Breast epithelium (tissue), 3 donors: ENCODE measurements at regions not wholly inside any gene's neighbourhood (a gene's known extent, or its start where the extent isn't known, plus 50 kb on each side); places are given as distances from the start of the nearest gene placed in this dataset.

ENCODE experiments used
- POLR2A ChIP-seq: fragments of 450-650 bp; IDR thresholded peaks from one replicate; pipeline ENCODE4 v1.6.1; 2016; ENCODE audit warnings: antibody characterized with exemption, mild to moderate bottlenecking, moderate library complexity
- TF ChIP-seq, protein P1 (sequence below), 3 donors: fragments of 450-650 bp; IDR thresholded peaks; one replicate each; pipeline ENCODE4 v1.5.1; 2016 to 2017; ENCODE audit warnings: antibody characterized with exemption in 3 of 3, mild to moderate bottlenecking in 3 of 3, moderate library complexity in 3 of 3

DNA sequence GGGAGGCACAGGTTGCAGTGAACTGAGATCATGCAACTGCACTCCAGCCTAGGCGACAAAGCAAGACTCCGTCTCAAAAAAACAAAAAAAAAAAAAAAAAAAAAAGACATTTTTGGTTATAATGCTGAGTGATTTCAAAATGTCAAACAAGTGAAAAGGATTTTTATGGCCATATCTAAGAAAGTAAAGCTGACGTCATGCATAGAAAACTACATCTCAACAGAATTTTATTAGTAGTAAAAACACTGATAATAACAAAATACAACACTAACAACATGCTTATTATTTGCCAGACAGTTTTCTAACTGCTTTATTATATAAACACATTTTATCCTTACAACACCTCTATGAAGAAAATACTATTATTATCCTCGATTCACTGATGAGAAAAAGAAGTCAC lies 833.0 kb upstream of the WWC1 start:
- TF ChIP-seq, protein P1, sequence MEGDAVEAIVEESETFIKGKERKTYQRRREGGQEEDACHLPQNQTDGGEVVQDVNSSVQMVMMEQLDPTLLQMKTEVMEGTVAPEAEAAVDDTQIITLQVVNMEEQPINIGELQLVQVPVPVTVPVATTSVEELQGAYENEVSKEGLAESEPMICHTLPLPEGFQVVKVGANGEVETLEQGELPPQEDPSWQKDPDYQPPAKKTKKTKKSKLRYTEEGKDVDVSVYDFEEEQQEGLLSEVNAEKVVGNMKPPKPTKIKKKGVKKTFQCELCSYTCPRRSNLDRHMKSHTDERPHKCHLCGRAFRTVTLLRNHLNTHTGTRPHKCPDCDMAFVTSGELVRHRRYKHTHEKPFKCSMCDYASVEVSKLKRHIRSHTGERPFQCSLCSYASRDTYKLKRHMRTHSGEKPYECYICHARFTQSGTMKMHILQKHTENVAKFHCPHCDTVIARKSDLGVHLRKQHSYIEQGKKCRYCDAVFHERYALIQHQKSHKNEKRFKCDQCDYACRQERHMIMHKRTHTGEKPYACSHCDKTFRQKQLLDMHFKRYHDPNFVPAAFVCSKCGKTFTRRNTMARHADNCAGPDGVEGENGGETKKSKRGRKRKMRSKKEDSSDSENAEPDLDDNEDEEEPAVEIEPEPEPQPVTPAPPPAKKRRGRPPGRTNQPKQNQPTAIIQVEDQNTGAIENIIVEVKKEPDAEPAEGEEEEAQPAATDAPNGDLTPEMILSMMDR (IDR thresholded peaks at IDR 0.05): no peak
- no peak for TF ChIP-seq POLR2A
